ENCODE measurements at regions not wholly inside any gene's neighbourhood (a gene's known extent, or its start where the extent isn't known, plus 50 kb on each side); places are given as distances from the start of the nearest gene placed in this dataset.

DNA sequence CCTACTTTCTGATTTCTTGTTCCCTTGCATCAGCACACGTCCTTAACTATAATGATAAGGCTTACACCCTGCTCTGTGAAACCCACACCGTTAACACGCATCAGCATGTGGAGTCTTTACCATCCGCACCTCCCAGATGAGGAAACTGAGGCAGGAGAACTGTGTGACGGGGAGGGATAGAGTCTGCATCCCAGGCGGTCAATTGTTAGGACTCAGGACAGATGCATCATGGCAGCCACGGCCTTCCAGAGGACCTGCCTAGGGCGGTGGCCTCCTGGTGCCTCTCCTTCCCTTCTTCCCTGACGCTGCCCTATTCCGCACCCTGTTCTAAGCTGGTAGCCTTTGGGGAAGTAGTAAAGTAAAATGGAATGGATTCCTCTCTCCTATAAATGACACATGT, 326.0 kb downstream of the TEX29 start:
- Mint-ChIP-seq H3K27ac (no peak overlapping the region), H3K9me3 (peaks cover 44% of the 10 kb centered on the region), H3K36me3 (ENCODE audit: low read depth) (peaks cover 5% of the 10 kb centered on the region; the same call in 1 of the 2 replicates), H3K27me3 (ENCODE audit: insufficient read depth) (peaks cover 2% of the 10 kb centered on the region; the same call in 1 of the 2 replicates), H3K4me1 (ENCODE audit: low read depth) (no peaks in the 10 kb centered on the region), H3K4me3 (no peak overlapping the region)
- TF ChIP-seq, protein P1, sequence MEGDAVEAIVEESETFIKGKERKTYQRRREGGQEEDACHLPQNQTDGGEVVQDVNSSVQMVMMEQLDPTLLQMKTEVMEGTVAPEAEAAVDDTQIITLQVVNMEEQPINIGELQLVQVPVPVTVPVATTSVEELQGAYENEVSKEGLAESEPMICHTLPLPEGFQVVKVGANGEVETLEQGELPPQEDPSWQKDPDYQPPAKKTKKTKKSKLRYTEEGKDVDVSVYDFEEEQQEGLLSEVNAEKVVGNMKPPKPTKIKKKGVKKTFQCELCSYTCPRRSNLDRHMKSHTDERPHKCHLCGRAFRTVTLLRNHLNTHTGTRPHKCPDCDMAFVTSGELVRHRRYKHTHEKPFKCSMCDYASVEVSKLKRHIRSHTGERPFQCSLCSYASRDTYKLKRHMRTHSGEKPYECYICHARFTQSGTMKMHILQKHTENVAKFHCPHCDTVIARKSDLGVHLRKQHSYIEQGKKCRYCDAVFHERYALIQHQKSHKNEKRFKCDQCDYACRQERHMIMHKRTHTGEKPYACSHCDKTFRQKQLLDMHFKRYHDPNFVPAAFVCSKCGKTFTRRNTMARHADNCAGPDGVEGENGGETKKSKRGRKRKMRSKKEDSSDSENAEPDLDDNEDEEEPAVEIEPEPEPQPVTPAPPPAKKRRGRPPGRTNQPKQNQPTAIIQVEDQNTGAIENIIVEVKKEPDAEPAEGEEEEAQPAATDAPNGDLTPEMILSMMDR (IDR thresholded peaks at IDR 0.05), result no peak
- DNase-seq, result no peak

DNA sequence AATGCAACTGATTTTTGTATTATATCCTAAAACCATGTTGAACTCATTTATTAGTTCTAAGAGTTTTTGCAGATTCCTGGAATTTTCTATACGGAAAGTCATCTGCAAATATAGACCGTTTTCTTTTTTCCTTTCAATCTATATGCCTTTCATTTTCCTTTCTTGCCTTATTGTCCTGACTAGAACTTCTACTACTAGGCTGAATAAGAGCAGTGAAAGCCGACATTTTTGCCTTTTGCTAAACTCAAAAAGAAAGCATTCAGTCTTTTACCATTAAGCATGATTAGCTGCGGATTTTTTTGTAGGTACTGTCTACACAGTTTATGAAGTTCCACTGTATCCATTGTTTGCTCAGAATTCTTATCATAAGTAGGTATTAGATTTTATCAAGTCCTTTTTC, 328.4 kb downstream of the TEX29 start:
- DNase-seq, result no peak
- H3K27me3 Mint-ChIP-seq (ENCODE audit: insufficient read depth), result no peaks in the 10 kb centered on the region
- H3K9me3 Mint-ChIP-seq, result peaks cover 29% of the 10 kb centered on the region
- TF ChIP-seq, protein P1 (IDR thresholded peaks at IDR 0.05), result no peak
- H3K4me3 Mint-ChIP-seq, result no peak overlapping the region
- no peak overlapping the region for H3K27ac Mint-ChIP-seq
- H3K4me1 Mint-ChIP-seq (ENCODE audit: low read depth), result no peaks in the 10 kb centered on the region
- peaks cover 5% of the 10 kb centered on the region; the same call in 1 of the 2 replicates for H3K36me3 Mint-ChIP-seq (ENCODE audit: low read depth)

DNA sequence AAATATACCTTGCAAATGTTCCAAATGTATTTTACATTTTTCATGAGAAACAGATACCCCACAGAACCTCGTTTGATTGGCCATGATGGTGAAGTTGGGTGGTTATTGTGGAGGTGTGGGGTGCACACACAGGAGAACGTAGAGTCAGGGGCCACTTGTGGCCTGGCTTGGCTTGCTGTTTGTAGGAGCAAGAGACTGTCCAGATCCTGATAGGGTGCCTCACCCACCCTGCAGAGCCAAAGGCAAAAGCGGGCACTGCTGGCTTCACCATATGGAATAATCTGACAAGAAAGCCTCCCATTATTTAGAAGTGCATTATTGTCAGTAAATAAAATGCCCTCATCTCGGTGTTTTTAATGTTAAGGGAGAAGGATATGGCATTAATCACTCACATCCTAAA, 330.2 kb downstream of the TEX29 start:
- no peak for DNase-seq
- Mint-ChIP-seq H3K27ac (no peak overlapping the region), H3K4me1 (ENCODE audit: low read depth) (no peaks in the 10 kb centered on the region), H3K27me3 (ENCODE audit: insufficient read depth) (peaks cover 1% of the 10 kb centered on the region), H3K4me3 (no peak overlapping the region), H3K9me3 (peaks cover 30% of the 10 kb centered on the region), H3K36me3 (ENCODE audit: low read depth) (peaks cover 5% of the 10 kb centered on the region; the same call in 1 of the 2 replicates)
- TF ChIP-seq, protein P1 (IDR thresholded peaks at IDR 0.05), result no peak

DNA sequence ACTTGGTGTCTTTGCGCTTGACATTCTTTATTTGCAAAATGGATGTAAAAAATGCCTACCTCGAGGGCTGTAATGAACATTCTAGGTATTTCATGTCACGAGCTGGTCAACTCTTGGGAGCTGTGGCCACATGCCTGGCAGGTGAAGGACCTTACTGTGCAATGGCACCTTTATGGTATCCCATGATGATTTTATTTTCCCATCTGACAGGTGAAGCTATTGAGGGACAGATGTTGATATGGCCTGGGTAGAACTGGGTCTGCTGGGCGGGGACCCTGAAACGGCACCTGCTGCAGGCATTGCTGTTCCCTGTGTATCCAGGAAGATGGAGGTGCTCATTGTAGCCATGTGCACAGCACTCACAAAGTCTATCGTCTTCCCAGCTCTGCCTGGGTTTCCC, 332.2 kb downstream of the TEX29 start:
- peaks cover 1% of the 10 kb centered on the region for H3K27me3 Mint-ChIP-seq (ENCODE audit: insufficient read depth)
- H3K4me1 Mint-ChIP-seq (ENCODE audit: low read depth), result no peaks in the 10 kb centered on the region
- H3K27ac Mint-ChIP-seq, result no peak overlapping the region
- DNase-seq, result no peak
- H3K9me3 Mint-ChIP-seq, result peaks cover 29% of the 10 kb centered on the region
- no peak overlapping the region for H3K4me3 Mint-ChIP-seq
- H3K36me3 Mint-ChIP-seq (ENCODE audit: low read depth), result peaks cover 5% of the 10 kb centered on the region
- TF ChIP-seq, protein P1 (IDR thresholded peaks at IDR 0.05), result no peak

DNA sequence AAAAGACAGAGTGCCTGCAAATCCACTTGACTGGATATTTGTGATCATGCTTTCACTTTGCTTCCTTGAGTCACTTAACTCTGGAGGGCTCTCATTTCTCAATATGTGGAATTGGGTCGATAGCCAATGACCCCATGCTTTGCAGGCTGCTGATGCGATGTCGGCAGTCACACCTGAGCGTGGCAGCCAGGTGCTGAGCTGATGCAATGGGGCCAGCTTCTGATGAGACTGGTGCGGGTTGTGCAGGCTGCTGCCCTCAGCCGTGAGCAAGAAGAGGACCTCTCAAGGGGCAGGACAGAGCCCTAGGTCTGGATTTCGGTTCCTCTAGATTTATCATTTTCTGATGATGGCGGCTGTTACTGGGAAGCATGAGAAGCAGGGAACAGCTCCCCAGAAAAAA, 334.1 kb downstream of the TEX29 start:
- no peak overlapping the region for H3K27ac Mint-ChIP-seq
- peaks cover 36% of the 10 kb centered on the region for H3K9me3 Mint-ChIP-seq
- peaks cover 5% of the 10 kb centered on the region for H3K36me3 Mint-ChIP-seq (ENCODE audit: low read depth)
- H3K4me1 Mint-ChIP-seq (ENCODE audit: low read depth), result no peaks in the 10 kb centered on the region
- TF ChIP-seq, protein P1 (IDR thresholded peaks at IDR 0.05), result no peak
- H3K27me3 Mint-ChIP-seq (ENCODE audit: insufficient read depth), result peaks cover 1% of the 10 kb centered on the region
- DNase-seq, result no peak
- no peak overlapping the region for H3K4me3 Mint-ChIP-seq

DNA sequence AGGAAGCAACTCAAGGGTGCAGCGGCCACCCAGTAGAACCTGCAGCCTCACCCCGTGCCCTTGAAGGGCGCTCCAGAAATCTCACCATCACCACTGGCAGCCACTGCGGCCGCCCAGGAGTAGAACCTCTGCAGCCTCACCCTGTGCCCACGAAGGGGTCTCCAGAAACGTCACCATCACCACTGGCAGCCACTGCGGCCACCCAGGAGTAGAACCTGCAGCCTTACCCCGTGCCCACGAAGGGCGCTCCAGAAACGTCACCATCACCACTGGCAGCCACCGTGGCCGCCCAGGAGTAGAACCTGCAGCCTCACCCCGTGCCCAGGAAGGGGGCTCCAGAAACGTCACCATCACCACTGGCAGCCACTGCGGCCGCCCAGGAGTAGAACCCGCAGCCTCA, 336.0 kb downstream of the TEX29 start:
- Mint-ChIP-seq H3K9me3 (peaks cover 34% of the 10 kb centered on the region), H3K27ac (no peak overlapping the region), H3K4me1 (ENCODE audit: low read depth) (no peaks in the 10 kb centered on the region), H3K36me3 (ENCODE audit: low read depth) (peaks cover 5% of the 10 kb centered on the region), H3K27me3 (ENCODE audit: insufficient read depth) (peaks cover 3% of the 10 kb centered on the region), H3K4me3 (no peak overlapping the region)
- DNase-seq, result no peak
- TF ChIP-seq, protein P1 (IDR thresholded peaks at IDR 0.05), result no peak
